D721Med (cell line): ENCODE measurements at regions not wholly inside any gene's neighbourhood (a gene's known extent, or its start where the extent isn't known, plus 50 kb on each side); places are given as distances from the start of the nearest gene placed in this dataset.

ENCODE experiments used
- DNase-seq: peaks from one replicate; pipeline ENCODE4 v3.0.0; 2011; ENCODE audit warnings: low spot score; ENCODE audit not compliant: insufficient read length
- FAIRE-seq: peaks from 2 replicates; lab custom pipeline; 2011; peaks lifted over from hg19 to GRCh38; lab: Jason Lieb, UNC
- TF ChIP-seq, protein P1 (sequence below): IDR thresholded peaks from 2 replicates; pipeline ENCODE4 v1.5.1; 2012; ENCODE audit warnings: mild to moderate bottlenecking, control low read depth; ENCODE audit not compliant: insufficient read depth; ENCODE audit errors: missing control alignments

DNA sequence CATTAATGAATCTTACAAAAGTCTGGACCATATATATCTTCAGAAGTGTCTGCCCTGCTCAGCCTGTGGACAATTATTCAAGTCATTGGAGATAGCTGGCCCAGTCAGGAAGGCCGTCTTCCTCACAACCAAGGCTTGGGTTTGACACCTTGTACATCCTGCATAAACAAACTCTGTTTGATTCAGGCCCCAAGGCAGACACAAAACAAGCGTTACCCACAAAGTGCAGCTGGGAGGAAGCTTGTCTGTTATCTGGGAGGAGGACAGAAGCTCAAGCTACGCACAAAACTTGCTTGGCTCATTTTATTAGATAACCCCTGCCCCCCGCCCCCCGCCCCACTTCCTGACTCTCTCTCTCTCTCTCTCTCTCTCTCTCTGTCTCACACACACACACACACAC lies 166.9 kb upstream of the WDR11 start:
- DNase-seq (no peak), FAIRE-seq (no peak)
- TF ChIP-seq, protein P1, sequence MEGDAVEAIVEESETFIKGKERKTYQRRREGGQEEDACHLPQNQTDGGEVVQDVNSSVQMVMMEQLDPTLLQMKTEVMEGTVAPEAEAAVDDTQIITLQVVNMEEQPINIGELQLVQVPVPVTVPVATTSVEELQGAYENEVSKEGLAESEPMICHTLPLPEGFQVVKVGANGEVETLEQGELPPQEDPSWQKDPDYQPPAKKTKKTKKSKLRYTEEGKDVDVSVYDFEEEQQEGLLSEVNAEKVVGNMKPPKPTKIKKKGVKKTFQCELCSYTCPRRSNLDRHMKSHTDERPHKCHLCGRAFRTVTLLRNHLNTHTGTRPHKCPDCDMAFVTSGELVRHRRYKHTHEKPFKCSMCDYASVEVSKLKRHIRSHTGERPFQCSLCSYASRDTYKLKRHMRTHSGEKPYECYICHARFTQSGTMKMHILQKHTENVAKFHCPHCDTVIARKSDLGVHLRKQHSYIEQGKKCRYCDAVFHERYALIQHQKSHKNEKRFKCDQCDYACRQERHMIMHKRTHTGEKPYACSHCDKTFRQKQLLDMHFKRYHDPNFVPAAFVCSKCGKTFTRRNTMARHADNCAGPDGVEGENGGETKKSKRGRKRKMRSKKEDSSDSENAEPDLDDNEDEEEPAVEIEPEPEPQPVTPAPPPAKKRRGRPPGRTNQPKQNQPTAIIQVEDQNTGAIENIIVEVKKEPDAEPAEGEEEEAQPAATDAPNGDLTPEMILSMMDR = no peak

DNA sequence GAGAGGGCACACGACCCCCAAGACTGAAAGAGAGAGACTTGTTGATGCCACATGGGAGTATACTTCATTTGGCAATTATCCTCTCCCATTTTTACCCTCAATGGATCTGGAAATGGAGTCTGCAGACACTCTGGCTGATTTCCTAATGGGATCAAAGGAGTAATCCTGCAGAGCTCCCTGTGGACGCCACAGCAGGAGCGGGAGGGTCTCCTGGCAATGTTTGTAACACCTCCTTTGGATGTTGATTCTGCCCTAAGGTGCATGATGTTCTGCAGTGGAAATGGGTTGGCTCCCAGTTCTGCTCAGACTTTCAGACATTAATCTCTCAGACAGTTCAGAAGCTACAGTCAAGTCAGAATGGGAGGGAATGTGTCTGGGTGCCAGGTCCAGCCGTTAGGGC lies 166.0 kb upstream of the WDR11 start:
- FAIRE-seq (no peak), DNase-seq (no peak)

DNA sequence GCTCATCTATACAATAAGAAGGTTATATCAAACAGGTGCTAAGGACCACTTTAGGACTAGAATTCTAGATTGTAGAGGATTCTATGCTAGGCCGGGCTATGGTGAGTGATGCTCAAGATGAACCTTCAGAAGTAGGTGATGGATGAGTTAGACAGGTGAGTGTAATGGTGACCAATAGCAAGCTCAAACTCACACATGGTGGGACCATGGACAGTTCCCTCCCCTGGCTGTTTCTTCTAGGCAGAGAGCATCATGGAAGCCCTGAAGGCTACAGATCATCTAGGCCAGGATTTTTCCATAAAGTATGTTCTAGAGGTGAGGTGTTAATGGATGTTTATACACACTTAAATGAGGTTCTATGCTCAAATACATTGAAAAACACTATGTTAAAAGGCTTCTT lies 162.2 kb upstream of the WDR11 start:
- FAIRE-seq (no peak), DNase-seq (no peak)
- TF ChIP-seq, protein P1 = no peak

More for the DNA sequence above, 166.0 kb upstream of the WDR11 start:
- TF ChIP-seq, protein P1 = no peak

DNA sequence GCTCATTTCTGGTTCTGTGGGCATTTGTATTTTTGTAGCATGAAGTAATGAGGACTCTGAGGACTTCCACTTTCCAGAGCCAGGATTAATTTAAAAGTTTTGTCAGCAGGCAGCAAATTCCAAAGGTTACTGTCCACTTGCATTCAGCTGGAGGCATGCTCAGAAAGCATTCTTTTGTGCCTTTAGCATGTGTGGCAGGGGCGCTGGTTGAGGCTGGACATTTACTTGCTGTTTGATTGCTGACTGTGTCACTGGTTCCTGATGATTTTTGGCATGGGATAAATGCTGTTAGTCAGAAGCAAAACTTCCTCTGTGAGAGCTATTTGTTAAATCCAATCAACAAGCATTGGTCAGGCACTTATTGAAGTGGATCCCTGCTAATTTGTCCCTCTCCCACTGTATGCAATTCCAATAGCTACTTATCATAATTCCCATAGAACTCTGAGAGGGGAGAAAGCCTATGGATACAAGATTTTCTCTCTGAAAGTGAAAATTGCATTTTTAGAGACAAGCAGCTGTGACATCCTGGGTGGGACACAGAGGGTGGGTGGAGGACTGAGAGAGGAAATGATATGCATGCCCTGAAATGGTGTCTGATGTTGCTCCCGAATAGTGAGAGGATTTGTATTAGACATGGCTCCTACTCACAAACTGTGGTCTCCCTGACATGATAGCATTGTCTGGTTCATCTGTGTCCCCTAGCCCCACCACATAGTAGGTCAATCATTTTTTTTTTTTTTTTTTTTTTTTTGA lies 161.2 kb upstream of the WDR11 start:
- TF ChIP-seq, protein P1 = no peak
- FAIRE-seq = no peak
- no peak for DNase-seq

DNA sequence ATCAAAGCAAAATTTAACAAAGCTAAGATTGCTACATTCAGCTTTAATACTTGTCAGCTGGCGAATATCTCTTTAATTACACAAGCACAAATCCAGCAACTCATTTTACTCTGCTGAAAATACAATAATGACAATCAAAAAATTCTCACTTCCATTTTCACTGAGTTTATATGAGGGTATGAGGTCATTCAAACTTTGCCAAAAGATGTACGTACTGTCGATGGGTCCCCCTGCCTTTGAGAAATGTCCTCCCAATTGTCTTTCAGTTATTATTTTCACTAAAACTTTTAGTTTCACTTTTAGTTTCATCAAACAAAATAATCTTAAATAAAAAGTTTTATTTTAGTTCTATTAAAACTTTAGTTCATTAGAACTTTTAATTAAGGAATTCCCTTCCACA lies 159.5 kb upstream of the WDR11 start:
- TF ChIP-seq, protein P1 = no peak
- no peak for DNase-seq
- no peak for FAIRE-seq

DNA sequence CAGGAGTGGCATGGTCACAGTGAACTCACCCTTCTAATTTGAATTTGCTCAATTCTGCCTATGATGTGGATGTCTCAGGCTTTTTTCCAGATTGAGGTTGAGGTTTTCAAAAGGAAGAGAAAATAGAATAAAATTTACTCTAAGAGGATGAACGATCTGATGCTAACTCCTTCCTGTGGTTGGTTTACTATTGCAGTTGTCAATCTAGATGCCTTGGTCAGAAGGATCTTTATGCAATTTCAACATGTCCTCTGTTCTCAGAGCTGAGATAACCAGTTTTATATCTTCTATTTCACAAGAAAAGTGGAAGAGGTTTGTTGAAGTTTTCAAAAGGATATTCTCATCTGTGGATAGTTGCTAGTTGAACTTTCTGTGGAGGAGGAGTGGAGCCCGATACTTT lies 150.7 kb upstream of the WDR11 start:
- no peak for DNase-seq
- no peak for FAIRE-seq
- TF ChIP-seq, protein P1 = no peak

DNA sequence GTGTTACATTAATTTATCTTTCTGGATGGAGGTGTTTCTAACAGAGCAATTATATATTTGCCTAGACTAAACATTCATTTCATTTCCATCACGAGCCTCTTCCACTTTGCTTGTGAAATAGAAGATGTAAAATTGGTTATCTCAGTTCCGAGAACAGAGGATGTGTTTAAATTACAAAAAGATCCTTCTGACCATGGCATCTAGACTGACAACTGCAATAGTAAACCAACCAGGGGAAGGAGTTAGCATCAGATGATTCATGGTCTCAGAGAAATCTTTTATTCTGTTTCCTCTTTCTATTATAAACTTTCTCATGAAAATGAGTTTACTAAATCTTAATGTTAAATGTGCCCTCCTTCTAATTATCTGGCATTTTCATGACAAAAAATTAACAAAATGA lies 149.8 kb upstream of the WDR11 start:
- TF ChIP-seq, protein P1 = no peak
- no peak for FAIRE-seq
- no peak for DNase-seq
